TTC549 (cell line): ENCODE measurements at regions not wholly inside any gene's neighbourhood (a gene's known extent, or its start where the extent isn't known, plus 50 kb on each side); places are given as distances from the start of the nearest gene placed in this dataset.

ENCODE experiments used
- FAIRE-seq: peaks from 2 replicates; lab custom pipeline; 2012; peaks lifted over from hg19 to GRCh38; lab: Jason Lieb, UNC

GRCh38 chr4:22870847-22871449, 178.2 kb downstream of the GBA3 start:
- no peak for FAIRE-seq

- FAIRE-seq: no peak
Observed at GRCh38 chr4:22869235-22869634, 176.5 kb downstream of the GBA3 start.
